Pons (tissue), 1 donor: ENCODE measurements at regions not wholly inside any gene's neighbourhood (a gene's known extent, or its start where the extent isn't known, plus 50 kb on each side); places are given as distances from the start of the nearest gene placed in this dataset.
"Not testable (repeated sequence)": the region's sequence is repeated elsewhere in the genome, so short reads cannot be mapped to it uniquely, and the experiment has no call there.

Source experiments
- DNase-seq: peaks from one replicate; pipeline ENCODE4 v3.0.0-alpha.2; 2016; ENCODE audit warnings: low spot score

GRCh38 chr22:48727454-48728058 lies 1100.1 kb downstream of the BRD1 start:
- no peak for DNase-seq

GRCh38 chr22:48724899-48725298 lies 1102.8 kb downstream of the BRD1 start:
- no peak for DNase-seq

- DNase-seq = no peak
These were observed 1105.0 kb downstream of the BRD1 start for GRCh38 chr22:48722661-48723060.

GRCh38 chr22:48721395-48721669 lies 1106.3 kb downstream of the BRD1 start:
- DNase-seq = no peak

GRCh38 chr22:48720662-48721394 lies 1106.8 kb downstream of the BRD1 start:
- DNase-seq = no peak

GRCh38 chr22:48719978-48720661 lies 1107.6 kb downstream of the BRD1 start:
- DNase-seq = no peak

- DNase-seq = no peak
These were observed 1108.7 kb downstream of the BRD1 start for GRCh38 chr22:48718818-48719500.

- DNase-seq = no peak
These were observed 1109.5 kb downstream of the BRD1 start for GRCh38 chr22:48717883-48718817.

GRCh38 chr22:48717076-48717810 lies 1110.4 kb downstream of the BRD1 start:
- DNase-seq = no peak

GRCh38 chr22:48716154-48716553 lies 1111.5 kb downstream of the BRD1 start:
- not testable (repeated sequence) for DNase-seq

GRCh38 chr22:48715511-48715910 lies 1112.2 kb downstream of the BRD1 start:
- no peak for DNase-seq

- DNase-seq = no peak
These were observed 1113.4 kb downstream of the BRD1 start for GRCh38 chr22:48714231-48714630.

GRCh38 chr22:48713272-48714205 lies 1114.1 kb downstream of the BRD1 start:
- DNase-seq = no peak

- no peak for DNase-seq
These were observed 1115.0 kb downstream of the BRD1 start for GRCh38 chr22:48712558-48713271.

GRCh38 chr22:48711669-48712068 lies 1116.0 kb downstream of the BRD1 start:
- DNase-seq = no peak

GRCh38 chr22:48711031-48711431 lies 1116.6 kb downstream of the BRD1 start:
- DNase-seq = no peak

GRCh38 chr22:48710410-48710809 lies 1117.3 kb downstream of the BRD1 start:
- DNase-seq = no peak

GRCh38 chr22:48709976-48710375 lies 1117.7 kb downstream of the BRD1 start:
- DNase-seq = no peak

GRCh38 chr22:48709453-48709852 lies 1118.2 kb downstream of the BRD1 start:
- DNase-seq = no peak
